H54 (cell line): ENCODE measurements at regions not wholly inside any gene's neighbourhood (a gene's known extent, or its start where the extent isn't known, plus 50 kb on each side); places are given as distances from the start of the nearest gene placed in this dataset.
"Not testable (repeated sequence)": the region's sequence is repeated elsewhere in the genome, so short reads cannot be mapped to it uniquely, and the experiment has no call there.

Experiments
- DNase-seq: peaks from one replicate; pipeline ENCODE4 v3.0.0; 2011; ENCODE audit warnings: low spot score, mixed read lengths; ENCODE audit not compliant: insufficient read length
- FAIRE-seq: peaks from 3 replicates; lab custom pipeline; 2011; peaks lifted over from hg19 to GRCh38; lab: Jason Lieb, UNC
- POLR2A ChIP-seq: IDR thresholded peaks from 2 replicates; pipeline ENCODE4 v1.6.1; 2011; ENCODE audit warnings: low read depth, mild to moderate bottlenecking, low read length

- FAIRE-seq (no peak), DNase-seq (no peak)
- TF ChIP-seq POLR2A = no peak
Measured at GRCh38 chr13:46498650-46499049, 54.3 kb upstream of the LRCH1 start.

GRCh38 chr13:46496086-46496485 lies 56.9 kb upstream of the LRCH1 start:
- TF ChIP-seq POLR2A = no peak
- DNase-seq (no peak), FAIRE-seq (no peak)

GRCh38 chr13:46495651-46496050 lies 57.3 kb upstream of the LRCH1 start:
- no peak for DNase-seq
- no peak for FAIRE-seq
- no peak for TF ChIP-seq POLR2A

- DNase-seq = no peak
- no peak for FAIRE-seq
- TF ChIP-seq POLR2A = no peak
Measured at GRCh38 chr13:46495066-46495465, 57.9 kb upstream of the LRCH1 start.

GRCh38 chr13:46492946-46493345 lies 60.0 kb upstream of the LRCH1 start:
- no peak for TF ChIP-seq POLR2A
- DNase-seq = peak; percentile 6
- no peak for FAIRE-seq

GRCh38 chr13:46491641-46492040 lies 61.3 kb upstream of the LRCH1 start:
- no peak for TF ChIP-seq POLR2A
- FAIRE-seq (no peak), DNase-seq (no peak)

- not testable (repeated sequence) for FAIRE-seq, DNase-seq
Measured at GRCh38 chr13:46490713-46491112, 62.3 kb upstream of the LRCH1 start.

GRCh38 chr13:46490129-46490528 lies 62.8 kb upstream of the LRCH1 start:
- TF ChIP-seq POLR2A = no peak
- DNase-seq (no peak), FAIRE-seq (no peak)

- TF ChIP-seq POLR2A = no peak
- FAIRE-seq = no peak
- DNase-seq = peak; percentile 10
Measured at GRCh38 chr13:46489586-46490023, 63.4 kb upstream of the LRCH1 start.

GRCh38 chr13:46487748-46488147 lies 65.2 kb upstream of the LRCH1 start:
- TF ChIP-seq POLR2A = no peak
- DNase-seq (no peak), FAIRE-seq (no peak)

GRCh38 chr13:46486270-46486669 lies 66.7 kb upstream of the LRCH1 start:
- no peak for TF ChIP-seq POLR2A
- FAIRE-seq = no peak

GRCh38 chr13:46484561-46484960 lies 68.4 kb upstream of the LRCH1 start:
- no peak for FAIRE-seq
- no peak for TF ChIP-seq POLR2A
- DNase-seq = no peak

More at GRCh38 chr13:46486270-46486669, 66.7 kb upstream of the LRCH1 start:
- no peak for DNase-seq

GRCh38 chr13:46481166-46481565 lies 71.8 kb upstream of the LRCH1 start:
- DNase-seq (no peak), FAIRE-seq (no peak)
- no peak for TF ChIP-seq POLR2A

- no peak for DNase-seq
- TF ChIP-seq POLR2A = no peak
- FAIRE-seq = no peak
Measured at GRCh38 chr13:46480131-46480530, 72.8 kb upstream of the LRCH1 start.

GRCh38 chr13:46479691-46480090 lies 73.3 kb upstream of the LRCH1 start:
- TF ChIP-seq POLR2A = no peak
- FAIRE-seq (no peak), DNase-seq (no peak)

GRCh38 chr13:46479283-46479682 lies 73.7 kb upstream of the LRCH1 start:
- DNase-seq = no peak
- no peak for FAIRE-seq
- no peak for TF ChIP-seq POLR2A
